ENCODE measurements at regions not wholly inside any gene's neighbourhood (a gene's known extent, or its start where the extent isn't known, plus 50 kb on each side); places are given as distances from the start of the nearest gene placed in this dataset.
"Not testable (repeated sequence)": the region's sequence is repeated elsewhere in the genome, so short reads cannot be mapped to it uniquely, and the experiment has no call there.

GRCh38 chr2:194815475-194815874 is 841.6 kb upstream of the SLC39A10 start:
- DNase-seq (ENCODE audit: low spot score) = no peak

- DNase-seq (ENCODE audit: low spot score) = no peak
These were observed 854.4 kb upstream of the SLC39A10 start for GRCh38 chr2:194802589-194802988.

GRCh38 chr2:194787071-194787470 is 870.0 kb upstream of the SLC39A10 start:
- not testable (repeated sequence) for DNase-seq (ENCODE audit: low spot score)

GRCh38 chr2:194771394-194771793 is 885.6 kb upstream of the SLC39A10 start:
- not testable (repeated sequence) for DNase-seq (ENCODE audit: low spot score)

GRCh38 chr2:194769030-194769429 is 888.0 kb upstream of the SLC39A10 start:
- DNase-seq (ENCODE audit: low spot score) = no peak

- no peak for DNase-seq (ENCODE audit: low spot score)
These were observed 891.3 kb upstream of the SLC39A10 start for GRCh38 chr2:194765723-194766122.

GRCh38 chr2:194750926-194751325 is 906.1 kb upstream of the SLC39A10 start:
- DNase-seq (ENCODE audit: low spot score) = no peak

GRCh38 chr2:194745557-194746146 is 911.4 kb upstream of the SLC39A10 start:
- no peak for DNase-seq (ENCODE audit: low spot score)

- DNase-seq (ENCODE audit: low spot score) = no peak
These were observed 914.3 kb upstream of the SLC39A10 start for GRCh38 chr2:194742706-194743105.

- DNase-seq (ENCODE audit: low spot score) = no peak
These were observed 917.8 kb upstream of the SLC39A10 start for GRCh38 chr2:194739217-194739616.

- no peak for DNase-seq (ENCODE audit: low spot score)
These were observed 921.0 kb upstream of the SLC39A10 start for GRCh38 chr2:194735837-194736542.

GRCh38 chr2:194730266-194730665 is 926.8 kb upstream of the SLC39A10 start:
- DNase-seq (ENCODE audit: low spot score) = no peak

- no peak for DNase-seq (ENCODE audit: low spot score)
These were observed 931.9 kb upstream of the SLC39A10 start for GRCh38 chr2:194725169-194725568.

- no peak for DNase-seq (ENCODE audit: low spot score)
These were observed 933.6 kb upstream of the SLC39A10 start for GRCh38 chr2:194723446-194723845.

GRCh38 chr2:194721227-194721626 is 935.8 kb upstream of the SLC39A10 start:
- DNase-seq (ENCODE audit: low spot score) = no peak

- no peak for DNase-seq (ENCODE audit: low spot score)
These were observed 936.6 kb upstream of the SLC39A10 start for GRCh38 chr2:194720462-194720861.

GRCh38 chr2:194718881-194719280 is 938.1 kb upstream of the SLC39A10 start:
- DNase-seq (ENCODE audit: low spot score) = no peak

- no peak for DNase-seq (ENCODE audit: low spot score)
These were observed 942.5 kb upstream of the SLC39A10 start for GRCh38 chr2:194714541-194714940.

- no peak for DNase-seq (ENCODE audit: low spot score)
These were observed 947.2 kb upstream of the SLC39A10 start for GRCh38 chr2:194709840-194710239.

GRCh38 chr2:194706179-194706578 is 950.8 kb upstream of the SLC39A10 start:
- no peak for DNase-seq (ENCODE audit: low spot score)

- DNase-seq (ENCODE audit: low spot score) = peak; percentile 0
These were observed 951.6 kb upstream of the SLC39A10 start for GRCh38 chr2:194705398-194705797.

- no peak for DNase-seq (ENCODE audit: low spot score)
These were observed 956.3 kb upstream of the SLC39A10 start for GRCh38 chr2:194700726-194701125.

GRCh38 chr2:194700116-194700515 is 956.9 kb upstream of the SLC39A10 start:
- no peak for DNase-seq (ENCODE audit: low spot score)

GRCh38 chr2:194698012-194698411 is 959.0 kb upstream of the SLC39A10 start:
- no peak for DNase-seq (ENCODE audit: low spot score)
